GM12878 (cell line): ENCODE measurements at regions not wholly inside any gene's neighbourhood (a gene's known extent, or its start where the extent isn't known, plus 50 kb on each side); places are given as distances from the start of the nearest gene placed in this dataset.

Source experiments
- ATAC-seq: fragments of 200-7000 bp; cut with Tn5 transposase; 3 replicates; pipeline ENCODE4 v1.9.1; 2020; ENCODE audit warnings: mild to moderate bottlenecking, moderate library complexity
- BruUV-seq: library from RNA; stranded (reverse); fragments of 400-500 nt; replicated peaks from 2 replicates; lab custom pipeline; 2021; lab: Mats Ljungman, UMichigan
- CTCF ChIA-PET: fragments of 300-600 bp; sonication (Branson Sonifier 250); formaldehyde crosslinking; extraction: SDS; loops from one replicate; lab custom pipeline; 2021; ENCODE audit warnings: inconsistent platforms; lab: Yijun Ruan, JAX
- POLR2A ChIA-PET: fragments of 350-600 bp; formaldehyde crosslinking; extraction: SDS; loops from one replicate; lab custom pipeline; 2021; ENCODE audit warnings: inconsistent platforms; lab: Charles Lee
- RAD21 ChIA-PET: fragments of 300-600 bp; sonication (Branson Sonifier 250); formaldehyde crosslinking; loops from one replicate; lab custom pipeline; 2023; ENCODE audit warnings: antibody characterized with exemption; ENCODE audit not compliant: unreplicated experiment; lab: Charles Lee
- SMC1A ChIA-PET: fragments of 300-600 bp; sonication (Branson Sonifier 250); formaldehyde crosslinking; loops from one replicate; lab custom pipeline; 2023; ENCODE audit not compliant: unreplicated experiment, uncharacterized antibody; lab: Charles Lee
- DNase-seq: peaks from one replicate; pipeline ENCODE4 v3.0.0-alpha.2; 2011; ENCODE audit warnings: low read depth, low spot score
- FAIRE-seq: peaks from 3 replicates; lab custom pipeline; 2011; peaks lifted over from hg19 to GRCh38; lab: Jason Lieb, UNC
- H2AFZ ChIP-seq: 2 replicates; pipeline ENCODE4 v1.6.0; 2011; ENCODE audit warnings: low read depth, low read length, control low read depth; ENCODE audit not compliant: control insufficient read depth
- H3K27ac ChIP-seq: 2 replicates; pipeline ENCODE4 v1.5.1; 2011; ENCODE audit warnings: control low read depth; ENCODE audit not compliant: control insufficient read depth, insufficient read depth
- H3K27me3 ChIP-seq, 2 experiments: replicated peaks in 1 of 2; 2 replicates each; pipeline versions ENCODE4 v1.6.0 to v1.6.1; 2011; ENCODE audit warnings: low read length in 1 of 2; ENCODE audit not compliant: control insufficient read depth in 2 of 2, insufficient read depth in 2 of 2
- H3K36me3 ChIP-seq, 2 experiments: 2 replicates each; pipeline ENCODE4 v1.5.1; 2011; ENCODE audit warnings: low read length in 1 of 2; ENCODE audit not compliant: control insufficient read depth in 2 of 2, insufficient read depth in 2 of 2
- H3K4me1 ChIP-seq: 2 replicates; pipeline ENCODE4 v1.6.1; 2011; ENCODE audit warnings: mild to moderate bottlenecking, low read length, moderate library complexity, mixed read lengths; ENCODE audit not compliant: control insufficient read depth, insufficient read depth
- H3K4me2 ChIP-seq: 2 replicates; pipeline ENCODE4 v1.6.0; 2011; ENCODE audit warnings: control low read depth; ENCODE audit not compliant: control insufficient read depth, insufficient read depth
- H3K4me3 ChIP-seq: fragments of 200-600 bp; sonication (generic); 2 replicates; pipeline ENCODE4 v1.5.1; 2016
- H3K79me2 ChIP-seq: 2 replicates; pipeline ENCODE4 v1.6.0; 2011; ENCODE audit warnings: low read length; ENCODE audit not compliant: control insufficient read depth, insufficient read depth
- H3K9ac ChIP-seq: 2 replicates; pipeline ENCODE4 v1.8.0; 2011; ENCODE audit warnings: low read length, control low read depth, mixed read lengths; ENCODE audit not compliant: control insufficient read depth, insufficient read depth
- H3K9me3 ChIP-seq: replicated peaks from 3 replicates; pipeline ENCODE4 v1.5.1; 2011; ENCODE audit warnings: mild to moderate bottlenecking, low read length; ENCODE audit not compliant: control insufficient read depth, insufficient read depth
- H4K20me1 ChIP-seq: 2 replicates; pipeline ENCODE4 v1.6.0; 2011; ENCODE audit not compliant: control insufficient read depth, insufficient read depth
- CHD2 ChIP-seq: IDR thresholded peaks from 2 replicates; pipeline ENCODE4 v1.6.1; 2011; ENCODE audit warnings: low read depth, low read length, improper control_type of control experiment, borderline replicate concordance
- GATAD2B ChIP-seq: fragments of 450-650 bp; conservative IDR thresholded peaks from 2 replicates; pipeline ENCODE4 v1.6.1; 2017; ENCODE audit warnings: low read depth, mild to moderate bottlenecking, moderate library complexity
- HDAC2 ChIP-seq: fragments of 200-600 bp; sonication (generic); IDR thresholded peaks from 2 replicates; pipeline ENCODE4 v1.6.1; 2017
- IKZF1 ChIP-seq: fragments of 450-650 bp; conservative IDR thresholded peaks from 2 replicates; pipeline ENCODE4 v1.6.1; 2017; ENCODE audit warnings: antibody characterized with exemption, mild to moderate bottlenecking
- IRF4 ChIP-seq: IDR thresholded peaks from 2 replicates; pipeline ENCODE4 v1.6.1; 2011; ENCODE audit warnings: low read depth, low read length
- IRF5 ChIP-seq: fragments of 450-650 bp; IDR thresholded peaks from 2 replicates; pipeline ENCODE4 v1.6.1; 2017; ENCODE audit warnings: borderline replicate concordance
- MTA3 ChIP-seq: IDR thresholded peaks from 2 replicates; pipeline ENCODE4 v1.6.1; 2012; ENCODE audit warnings: low read length, inconsistent platforms, borderline replicate concordance
- NR2F1 ChIP-seq: fragments of 450-650 bp; conservative IDR thresholded peaks from 2 replicates; pipeline ENCODE4 v1.6.1; 2017; ENCODE audit warnings: mild to moderate bottlenecking
- PBX3 ChIP-seq: IDR thresholded peaks from 2 replicates; pipeline ENCODE4 v1.6.1; 2011; ENCODE audit warnings: mild to moderate bottlenecking, low read depth, low read length, moderate library complexity; ENCODE audit not compliant: insufficient replicate concordance
- POLR2A ChIP-seq: IDR thresholded peaks from 2 replicates; pipeline ENCODE4 v1.6.1; 2011; ENCODE audit warnings: low read depth, mild to moderate bottlenecking, low read length
- WGBS: methylation state at CpG from one replicate; pipeline ENCODE4 v1.1.6; 2016; ENCODE audit warnings: low lambda C conversion rate; ENCODE audit not compliant: insufficient replicate concordance, insufficient coverage; ENCODE audit errors: missing lambda C conversion rate; 5-methylcytosine and 5-hydroxymethylcytosine counted together
- in situ Hi-C: fragments of 300-500 bp; cut with MboI; formaldehyde crosslinking; loops from 9 replicates; pipeline ENCODE4 v1.14.3; 2018; ENCODE audit warnings: mixed read lengths
- intact Hi-C: fragments of 100-400 bp; cut with micrococcal nuclease; formaldehyde crosslinking; loops from one replicate; pipeline ENCODE4 v1.14.2; 2022; ENCODE audit not compliant: unreplicated experiment
- TF ChIP-seq, protein P1 (sequence below): IDR thresholded peaks from 2 replicates; pipeline ENCODE4 v1.6.1; 2012; ENCODE audit warnings: low read depth, low read length, improper control_type of control experiment
- TF ChIP-seq, protein P2 (sequence below): fragments of 450-650 bp; formaldehyde crosslinking; IDR thresholded peaks from 2 replicates; pipeline ENCODE4 v1.4.0; 2022; ENCODE audit warnings: mild to moderate bottlenecking, moderate library complexity
- TF ChIP-seq, protein P3 (sequence below): IDR thresholded peaks from 2 replicates; pipeline ENCODE4 v1.6.1; 2012; ENCODE audit warnings: low read depth, low read length, improper control_type of control experiment

GRCh38 chr5:129223178-129223577 is 128.6 kb downstream of the ISOC1 start (continued):
- TF ChIP-seq PBX3 (no peak), HDAC2 (no peak), GATAD2B (no peak), IRF5 (no peak), MTA3 (no peak)

- Histone ChIP-seq H3K27ac (no peak overlapping the region), H3K9ac (no peak overlapping the region), H3K27me3 (no peaks in the 10 kb centered on the region), H2AFZ (no peak overlapping the region), H3K79me2 (no peaks in the 10 kb centered on the region), H4K20me1 (no peaks in the 10 kb centered on the region), H3K4me1 (no peaks in the 10 kb centered on the region), H3K4me2 (no peak overlapping the region), H3K9me3 (no peaks in the 10 kb centered on the region), H3K36me3 (no peaks in the 10 kb centered on the region), H3K4me3 (no peak overlapping the region)
- ChIA-PET POLR2A (no interaction called here), RAD21 (no interaction called here), SMC1A (no interaction called here), CTCF (no interaction called here)
- BruUV-seq, result no TSS peak
- intact Hi-C loops (no loop called here), in situ Hi-C loops (no loop called here)
- 14% methylated on average over 3 of the region's 3 CpGs for WGBS
- no peak for DNase-seq
- no peak for ATAC-seq
- FAIRE-seq, result no peak
- TF ChIP-seq, protein P1, sequence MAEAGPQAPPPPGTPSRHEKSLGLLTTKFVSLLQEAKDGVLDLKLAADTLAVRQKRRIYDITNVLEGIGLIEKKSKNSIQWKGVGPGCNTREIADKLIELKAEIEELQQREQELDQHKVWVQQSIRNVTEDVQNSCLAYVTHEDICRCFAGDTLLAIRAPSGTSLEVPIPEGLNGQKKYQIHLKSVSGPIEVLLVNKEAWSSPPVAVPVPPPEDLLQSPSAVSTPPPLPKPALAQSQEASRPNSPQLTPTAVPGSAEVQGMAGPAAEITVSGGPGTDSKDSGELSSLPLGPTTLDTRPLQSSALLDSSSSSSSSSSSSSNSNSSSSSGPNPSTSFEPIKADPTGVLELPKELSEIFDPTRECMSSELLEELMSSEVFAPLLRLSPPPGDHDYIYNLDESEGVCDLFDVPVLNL, result no peak
- no peak for TF ChIP-seq IRF4
- no peak for TF ChIP-seq IKZF1
- TF ChIP-seq, protein P2, sequence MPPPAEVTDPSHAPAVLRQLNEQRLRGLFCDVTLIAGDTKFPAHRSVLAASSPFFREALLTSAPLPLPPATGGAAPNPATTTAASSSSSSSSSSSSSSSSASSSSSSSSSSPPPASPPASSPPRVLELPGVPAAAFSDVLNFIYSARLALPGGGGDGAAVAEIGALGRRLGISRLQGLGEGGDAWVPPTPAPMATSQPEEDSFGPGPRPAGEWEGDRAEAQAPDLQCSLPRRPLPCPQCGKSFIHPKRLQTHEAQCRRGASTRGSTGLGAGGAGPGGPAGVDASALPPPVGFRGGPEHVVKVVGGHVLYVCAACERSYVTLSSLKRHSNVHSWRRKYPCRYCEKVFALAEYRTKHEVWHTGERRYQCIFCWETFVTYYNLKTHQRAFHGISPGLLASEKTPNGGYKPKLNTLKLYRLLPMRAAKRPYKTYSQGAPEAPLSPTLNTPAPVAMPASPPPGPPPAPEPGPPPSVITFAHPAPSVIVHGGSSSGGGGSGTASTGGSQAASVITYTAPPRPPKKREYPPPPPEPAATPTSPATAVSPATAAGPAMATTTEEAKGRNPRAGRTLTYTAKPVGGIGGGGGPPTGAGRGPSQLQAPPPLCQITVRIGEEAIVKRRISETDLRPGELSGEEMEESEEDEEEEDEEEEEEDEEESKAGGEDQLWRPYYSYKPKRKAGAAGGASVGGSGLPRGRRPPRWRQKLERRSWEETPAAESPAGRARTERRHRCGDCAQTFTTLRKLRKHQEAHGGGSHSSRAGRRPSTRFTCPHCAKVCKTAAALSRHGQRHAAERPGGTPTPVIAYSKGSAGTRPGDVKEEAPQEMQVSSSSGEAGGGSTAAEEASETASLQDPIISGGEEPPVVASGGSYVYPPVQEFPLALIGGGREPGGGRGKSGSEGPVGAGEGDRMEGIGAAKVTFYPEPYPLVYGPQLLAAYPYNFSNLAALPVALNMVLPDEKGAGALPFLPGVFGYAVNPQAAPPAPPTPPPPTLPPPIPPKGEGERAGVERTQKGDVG (CRISPR knock-in tag), result no peak
- TF ChIP-seq CHD2, result no peak
- TF ChIP-seq NR2F1, result no peak
- TF ChIP-seq, protein P3, sequence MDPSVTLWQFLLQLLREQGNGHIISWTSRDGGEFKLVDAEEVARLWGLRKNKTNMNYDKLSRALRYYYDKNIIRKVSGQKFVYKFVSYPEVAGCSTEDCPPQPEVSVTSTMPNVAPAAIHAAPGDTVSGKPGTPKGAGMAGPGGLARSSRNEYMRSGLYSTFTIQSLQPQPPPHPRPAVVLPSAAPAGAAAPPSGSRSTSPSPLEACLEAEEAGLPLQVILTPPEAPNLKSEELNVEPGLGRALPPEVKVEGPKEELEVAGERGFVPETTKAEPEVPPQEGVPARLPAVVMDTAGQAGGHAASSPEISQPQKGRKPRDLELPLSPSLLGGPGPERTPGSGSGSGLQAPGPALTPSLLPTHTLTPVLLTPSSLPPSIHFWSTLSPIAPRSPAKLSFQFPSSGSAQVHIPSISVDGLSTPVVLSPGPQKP, result no peak
- TF ChIP-seq POLR2A, result no peak
These were observed 134.0 kb downstream of the ISOC1 start for GRCh38 chr5:129228577-129228976.
